Esophagus squamous epithelium (tissue), 4 donors: ENCODE measurements at regions not wholly inside any gene's neighbourhood (a gene's known extent, or its start where the extent isn't known, plus 50 kb on each side); places are given as distances from the start of the nearest gene placed in this dataset.

ENCODE experiments used
- CTCF ChIP-seq, 6 experiments: fragments of 450-650 bp in 4 of 6; fragments of 200-600 bp in 2 of 6; sonication (generic) in 2 of 6; IDR thresholded peaks; one replicate each; pipeline ENCODE4 v1.5.1; 2016 to 2019; ENCODE audit warnings: antibody characterized with exemption in 6 of 6, mild to moderate bottlenecking in 4 of 6, moderate library complexity in 4 of 6
- POLR2A ChIP-seq, 4 donors: fragments of 450-650 bp; IDR thresholded peaks; one replicate each; pipeline ENCODE4 v1.6.1; 2017; ENCODE audit warnings: antibody characterized with exemption in 4 of 4, mild to moderate bottlenecking in 4 of 4, moderate library complexity in 3 of 4

GRCh38 chr5:176175101-176175852 is 62.9 kb upstream of the SIMC1 start:
- TF ChIP-seq CTCF (IDR thresholded peaks at IDR 0.05) (no peak), POLR2A (IDR thresholded peaks at IDR 0.05) (no peak)
